ENCODE measurements at regions not wholly inside any gene's neighbourhood (a gene's known extent, or its start where the extent isn't known, plus 50 kb on each side); places are given as distances from the start of the nearest gene placed in this dataset.

DNA sequence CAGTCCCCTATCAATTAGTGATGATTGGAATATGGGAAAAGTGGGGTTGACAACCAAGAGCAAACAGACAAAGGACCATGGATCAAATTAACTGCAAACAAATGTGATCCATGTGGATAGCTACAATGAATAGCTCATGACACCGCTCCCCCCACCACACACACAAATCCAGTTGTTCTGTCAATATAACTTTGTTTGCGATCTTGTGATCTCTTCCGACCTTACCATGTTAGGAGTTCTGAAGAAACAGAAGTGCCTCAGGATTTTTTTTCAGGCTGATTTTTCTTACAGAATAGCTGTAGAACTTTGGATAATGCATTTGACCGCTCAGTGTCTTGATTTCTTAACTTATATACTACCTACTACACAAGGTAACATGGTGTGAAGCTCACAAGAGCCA lies 116.6 kb downstream of the SH2D1A start:
- H3K27me3 ChIP-seq: no peaks in the 10 kb centered on the region
- TF ChIP-seq POLR2A (IDR thresholded peaks at IDR 0.05): no peak
- TF ChIP-seq, protein P1, sequence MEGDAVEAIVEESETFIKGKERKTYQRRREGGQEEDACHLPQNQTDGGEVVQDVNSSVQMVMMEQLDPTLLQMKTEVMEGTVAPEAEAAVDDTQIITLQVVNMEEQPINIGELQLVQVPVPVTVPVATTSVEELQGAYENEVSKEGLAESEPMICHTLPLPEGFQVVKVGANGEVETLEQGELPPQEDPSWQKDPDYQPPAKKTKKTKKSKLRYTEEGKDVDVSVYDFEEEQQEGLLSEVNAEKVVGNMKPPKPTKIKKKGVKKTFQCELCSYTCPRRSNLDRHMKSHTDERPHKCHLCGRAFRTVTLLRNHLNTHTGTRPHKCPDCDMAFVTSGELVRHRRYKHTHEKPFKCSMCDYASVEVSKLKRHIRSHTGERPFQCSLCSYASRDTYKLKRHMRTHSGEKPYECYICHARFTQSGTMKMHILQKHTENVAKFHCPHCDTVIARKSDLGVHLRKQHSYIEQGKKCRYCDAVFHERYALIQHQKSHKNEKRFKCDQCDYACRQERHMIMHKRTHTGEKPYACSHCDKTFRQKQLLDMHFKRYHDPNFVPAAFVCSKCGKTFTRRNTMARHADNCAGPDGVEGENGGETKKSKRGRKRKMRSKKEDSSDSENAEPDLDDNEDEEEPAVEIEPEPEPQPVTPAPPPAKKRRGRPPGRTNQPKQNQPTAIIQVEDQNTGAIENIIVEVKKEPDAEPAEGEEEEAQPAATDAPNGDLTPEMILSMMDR (IDR thresholded peaks at IDR 0.05): no peak
- no peak for DNase-seq
- no peaks in the 10 kb centered on the region for H3K36me3 ChIP-seq
- H3K4me3 ChIP-seq: no peak overlapping the region
- no peaks in the 10 kb centered on the region for H3K4me1 ChIP-seq
- no peak overlapping the region for H3K27ac ChIP-seq
- no peaks in the 10 kb centered on the region for H3K9me3 ChIP-seq

DNA sequence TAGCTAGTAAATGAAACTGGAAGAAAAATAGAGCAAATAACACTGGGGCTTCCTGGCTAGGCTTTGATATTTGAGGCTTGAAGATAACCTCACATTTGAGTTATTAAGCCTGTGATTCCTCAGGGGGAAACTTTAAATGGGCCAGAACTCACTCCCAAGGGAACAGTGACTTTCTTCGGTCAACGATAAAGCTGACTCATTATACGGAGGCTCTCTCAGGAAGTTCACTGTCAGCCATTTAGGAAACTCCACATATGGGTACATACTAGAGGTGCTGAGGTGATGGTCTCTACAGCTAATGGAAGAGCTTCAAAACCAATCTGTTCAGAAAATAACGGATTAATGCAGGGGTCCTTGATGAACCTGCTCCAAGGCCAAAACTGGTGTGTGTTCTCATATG lies 120.8 kb downstream of the SH2D1A start:
- DNase-seq: no peak
- H3K4me3 ChIP-seq: no peak overlapping the region
- H3K27ac ChIP-seq: no peak overlapping the region
- H3K4me1 ChIP-seq: no peaks in the 10 kb centered on the region
- TF ChIP-seq, protein P1 (IDR thresholded peaks at IDR 0.05): no peak
- no peak for TF ChIP-seq POLR2A (IDR thresholded peaks at IDR 0.05)
- H3K36me3 ChIP-seq: no peaks in the 10 kb centered on the region
- H3K27me3 ChIP-seq: no peaks in the 10 kb centered on the region
- no peaks in the 10 kb centered on the region for H3K9me3 ChIP-seq

- DNase-seq: no peak
- no peaks in the 10 kb centered on the region for H3K4me1 ChIP-seq
These were observed 129.0 kb downstream of the SH2D1A start for GRCh38 chrX:124475358-124475757.

DNA sequence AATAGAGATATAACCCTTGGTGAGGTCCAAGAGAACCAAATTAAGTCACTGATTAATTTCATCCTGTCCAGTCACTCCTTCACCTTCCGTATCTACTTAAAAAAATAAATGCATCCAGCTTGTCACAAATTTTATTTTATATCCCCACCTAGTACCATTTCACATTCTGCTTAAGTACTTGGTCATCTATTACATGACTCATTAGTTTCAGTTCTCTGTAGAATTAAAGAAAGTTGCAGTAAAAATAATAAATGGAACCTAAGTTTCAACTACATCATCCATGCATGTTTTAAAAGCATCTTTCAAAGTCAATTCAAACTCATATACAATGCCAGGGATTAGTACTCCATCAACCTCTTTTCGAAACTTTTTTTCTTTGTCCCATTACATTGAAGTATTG lies 130.2 kb downstream of the SH2D1A start:
- DNase-seq: no peak
- TF ChIP-seq, protein P1 (IDR thresholded peaks at IDR 0.05): no peak
- TF ChIP-seq POLR2A (IDR thresholded peaks at IDR 0.05): no peak
- Histone ChIP-seq H3K27me3 (no peaks in the 10 kb centered on the region), H3K9me3 (no peaks in the 10 kb centered on the region), H3K4me3 (no peak overlapping the region), H3K27ac (no peak overlapping the region), H3K4me1 (no peaks in the 10 kb centered on the region), H3K36me3 (no peaks in the 10 kb centered on the region)

More at GRCh38 chrX:124475358-124475757, 129.0 kb downstream of the SH2D1A start:
- H3K36me3 ChIP-seq: no peaks in the 10 kb centered on the region
- H3K9me3 ChIP-seq: no peaks in the 10 kb centered on the region
- H3K27ac ChIP-seq: no peak overlapping the region
- H3K27me3 ChIP-seq: no peaks in the 10 kb centered on the region
- no peak overlapping the region for H3K4me3 ChIP-seq
- TF ChIP-seq, protein P1 (IDR thresholded peaks at IDR 0.05): no peak
- no peak for TF ChIP-seq POLR2A (IDR thresholded peaks at IDR 0.05)

- Histone ChIP-seq H3K36me3 (no peaks in the 10 kb centered on the region), H3K4me1 (no peaks in the 10 kb centered on the region), H3K27me3 (no peaks in the 10 kb centered on the region), H3K9me3 (no peaks in the 10 kb centered on the region), H3K27ac (no peak overlapping the region), H3K4me3 (no peak overlapping the region)
- no peak for DNase-seq
- TF ChIP-seq POLR2A (IDR thresholded peaks at IDR 0.05): no peak
- TF ChIP-seq, protein P1 (IDR thresholded peaks at IDR 0.05): no peak
These were observed 131.7 kb downstream of the SH2D1A start for GRCh38 chrX:124478046-124478445.
